NT2/D1 (cell line): ENCODE measurements at regions not wholly inside any gene's neighbourhood (a gene's known extent, or its start where the extent isn't known, plus 50 kb on each side); places are given as distances from the start of the nearest gene placed in this dataset.

Source experiments
- SUZ12 ChIP-seq: IDR thresholded peaks from 2 replicates; pipeline ENCODE4 v1.6.1; 2011; ENCODE audit not compliant: insufficient read length, insufficient read depth; ENCODE audit errors: extremely low read depth
- ZNF274 ChIP-seq: IDR thresholded peaks from 2 replicates; pipeline ENCODE4 v1.6.1; 2011; ENCODE audit warnings: mild to moderate bottlenecking, low read depth, low read length

GRCh38 chr18:24719791-24720190 lies 259.4 kb downstream of the HRH4 start:
- TF ChIP-seq SUZ12 (no peak), ZNF274 (no peak)
